ENCODE measurements at regions not wholly inside any gene's neighbourhood (a gene's known extent, or its start where the extent isn't known, plus 50 kb on each side); places are given as distances from the start of the nearest gene placed in this dataset.

GRCh38 chr13:111941845-111942447 lies 125.0 kb upstream of the SOX1 start:
- TF ChIP-seq CTCF (IDR thresholded peaks at IDR 0.05) = no peak
- no peak for TF ChIP-seq POLR2AphosphoS5 (IDR thresholded peaks at IDR 0.05)
- no peak for TF ChIP-seq POLR2A (IDR thresholded peaks at IDR 0.05)
